Thyroid gland (tissue), 4 donors: ENCODE measurements at regions not wholly inside any gene's neighbourhood (a gene's known extent, or its start where the extent isn't known, plus 50 kb on each side); places are given as distances from the start of the nearest gene placed in this dataset.

Source experiments
- DNase-seq, 2 donors: peaks; one replicate each; pipeline ENCODE4 v3.0.0-alpha.2; 2019
- H3K27ac ChIP-seq, 3 donors: fragments of 200-600 bp; sonication (generic); 1 replicate in 2 of 3; 2 replicates in 1 of 3; pipeline ENCODE4 v1.5.1; 2016 to 2019; ENCODE audit warnings: mild to moderate bottlenecking in 1 of 3, moderate library complexity in 1 of 3
- H3K27me3 ChIP-seq: fragments of 200-600 bp; sonication (generic); one replicate; pipeline ENCODE4 v1.5.1; 2019
- H3K36me3 ChIP-seq, 2 donors: fragments of 200-600 bp; sonication (generic); one replicate each; pipeline ENCODE4 v1.5.1; 2016 to 2019
- H3K4me1 ChIP-seq, 2 donors: fragments of 200-600 bp; sonication (generic); one replicate each; pipeline ENCODE4 v1.5.1; 2017 to 2019
- H3K4me3 ChIP-seq, 3 donors: fragments of 200-600 bp; sonication (generic); replicated peaks in 1 of 3; 1 replicate in 2 of 3; 2 replicates in 1 of 3; pipeline ENCODE4 v1.5.1; 2016; ENCODE audit warnings: mild to moderate bottlenecking in 1 of 3
- H3K9me3 ChIP-seq: fragments of 200-600 bp; sonication (generic); one replicate; pipeline ENCODE4 v1.5.1; 2017
- POLR2A ChIP-seq, 2 donors: fragments of 450-650 bp; IDR thresholded peaks; one replicate each; pipeline ENCODE4 v1.6.1; 2017; ENCODE audit warnings: antibody characterized with exemption in 2 of 2, mild to moderate bottlenecking in 2 of 2, moderate library complexity in 1 of 2
- WGBS, 2 donors: methylation state at CpG; one replicate each; pipeline ENCODE4 v1.1.5; 2017; 5-methylcytosine and 5-hydroxymethylcytosine counted together
- intact Hi-C: fragments of 100-400 bp; cut with DNase I; formaldehyde crosslinking; loops from one replicate; pipeline ENCODE4 v1.15.1; 2023
- TF ChIP-seq, protein P1 (sequence below), 6 experiments: fragments of 200-600 bp in 3 of 6; fragments of 450-650 bp in 3 of 6; sonication (generic) in 3 of 6; IDR thresholded peaks; one replicate each; pipeline ENCODE4 v1.5.1; 2016 to 2019; ENCODE audit warnings: antibody characterized with exemption in 6 of 6, mild to moderate bottlenecking in 2 of 6, inconsistent platforms in 1 of 6, moderate library complexity in 1 of 6

DNA sequence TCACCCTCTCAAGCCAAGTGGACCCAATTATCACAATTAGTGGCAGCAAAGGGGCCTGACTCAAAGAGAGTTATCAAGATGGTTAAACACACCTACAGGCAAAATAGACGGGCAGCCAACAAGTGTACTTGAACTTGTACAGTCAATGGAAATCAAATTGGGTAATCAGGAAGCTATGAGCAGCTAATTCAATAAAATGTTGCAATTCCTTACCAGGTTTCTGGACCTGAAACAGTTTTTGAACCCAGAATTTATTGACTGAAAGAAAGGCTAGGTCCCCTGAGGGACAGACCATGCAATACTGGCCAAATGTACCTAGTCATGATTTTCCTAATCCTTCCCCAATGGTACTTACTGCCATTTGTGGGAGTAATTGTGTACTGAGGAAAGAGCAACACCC lies 679.8 kb downstream of the EPM2A start:
- no peaks in the 10 kb centered on the region for H3K27me3 ChIP-seq
- WGBS, 2 donors = 64 to 68% methylated on average over 1 of the region's 1 CpG
- TF ChIP-seq, protein P1, sequence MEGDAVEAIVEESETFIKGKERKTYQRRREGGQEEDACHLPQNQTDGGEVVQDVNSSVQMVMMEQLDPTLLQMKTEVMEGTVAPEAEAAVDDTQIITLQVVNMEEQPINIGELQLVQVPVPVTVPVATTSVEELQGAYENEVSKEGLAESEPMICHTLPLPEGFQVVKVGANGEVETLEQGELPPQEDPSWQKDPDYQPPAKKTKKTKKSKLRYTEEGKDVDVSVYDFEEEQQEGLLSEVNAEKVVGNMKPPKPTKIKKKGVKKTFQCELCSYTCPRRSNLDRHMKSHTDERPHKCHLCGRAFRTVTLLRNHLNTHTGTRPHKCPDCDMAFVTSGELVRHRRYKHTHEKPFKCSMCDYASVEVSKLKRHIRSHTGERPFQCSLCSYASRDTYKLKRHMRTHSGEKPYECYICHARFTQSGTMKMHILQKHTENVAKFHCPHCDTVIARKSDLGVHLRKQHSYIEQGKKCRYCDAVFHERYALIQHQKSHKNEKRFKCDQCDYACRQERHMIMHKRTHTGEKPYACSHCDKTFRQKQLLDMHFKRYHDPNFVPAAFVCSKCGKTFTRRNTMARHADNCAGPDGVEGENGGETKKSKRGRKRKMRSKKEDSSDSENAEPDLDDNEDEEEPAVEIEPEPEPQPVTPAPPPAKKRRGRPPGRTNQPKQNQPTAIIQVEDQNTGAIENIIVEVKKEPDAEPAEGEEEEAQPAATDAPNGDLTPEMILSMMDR (IDR thresholded peaks at IDR 0.05) = no peak
- no peak for TF ChIP-seq POLR2A (IDR thresholded peaks at IDR 0.05)
- intact Hi-C loops = no loop called here
- no peak overlapping the region for H3K27ac ChIP-seq
- no peaks in the 10 kb centered on the region for H3K9me3 ChIP-seq
- no peak overlapping the region for H3K4me3 ChIP-seq
- no peaks in the 10 kb centered on the region for H3K4me1 ChIP-seq
- no peaks in the 10 kb centered on the region for H3K36me3 ChIP-seq
- DNase-seq = no peak

GRCh38 chr6:145060714-145061113 lies 674.6 kb downstream of the EPM2A start:
- no peaks in the 10 kb centered on the region for H3K27me3 ChIP-seq
- no peak overlapping the region for H3K27ac ChIP-seq
- TF ChIP-seq, protein P1 (IDR thresholded peaks at IDR 0.05) = no peak
- TF ChIP-seq POLR2A (IDR thresholded peaks at IDR 0.05) = no peak
- intact Hi-C loops = no loop called here
- H3K36me3 ChIP-seq = no peaks in the 10 kb centered on the region
- no peaks in the 10 kb centered on the region for H3K9me3 ChIP-seq
- H3K4me3 ChIP-seq = no peak overlapping the region
- H3K4me1 ChIP-seq = no peaks in the 10 kb centered on the region
- WGBS, 2 donors = 79 to 88% methylated on average over 1 of the region's 1 CpG
- no peak for DNase-seq

DNA sequence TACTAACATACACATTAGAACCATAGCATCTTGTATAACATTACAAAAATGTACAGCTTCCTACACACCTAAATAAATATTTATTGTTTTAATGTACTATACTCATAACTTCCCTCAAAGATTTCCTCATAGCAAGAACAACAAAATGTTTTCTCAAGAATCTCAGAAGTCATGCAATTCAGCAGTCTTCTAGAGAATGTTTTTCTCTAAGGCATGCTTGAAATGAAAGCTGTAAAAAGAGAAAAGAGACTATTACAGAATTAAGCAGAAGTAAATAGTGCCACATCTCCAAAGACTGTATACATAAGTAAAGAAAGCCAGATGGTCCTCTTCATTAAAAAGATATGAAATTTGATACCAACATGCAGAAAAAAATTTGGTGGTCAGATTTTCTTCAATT lies 672.2 kb downstream of the EPM2A start:
- no peak overlapping the region for H3K4me3 ChIP-seq
- DNase-seq = no peak
- intact Hi-C loops = no loop called here

DNA sequence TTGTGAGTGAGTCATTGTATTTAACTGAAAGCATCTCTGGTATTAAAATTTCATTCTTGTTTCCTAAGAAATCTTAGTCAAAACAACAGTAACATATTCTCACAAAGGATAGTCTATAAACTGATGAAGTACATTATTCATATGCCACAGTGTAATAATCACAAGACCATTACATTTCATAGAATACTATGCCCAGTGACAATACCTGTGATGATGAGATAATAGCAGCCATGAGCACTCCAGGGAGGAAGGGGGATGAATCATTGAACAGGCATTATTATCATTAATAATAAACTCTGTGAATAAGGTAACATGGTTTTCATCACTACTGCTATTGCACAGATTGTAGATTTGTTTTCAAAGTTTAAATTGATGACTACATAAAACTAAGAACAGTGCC lies 667.9 kb downstream of the EPM2A start:
- no peak for TF ChIP-seq POLR2A (IDR thresholded peaks at IDR 0.05)
- TF ChIP-seq, protein P1 (IDR thresholded peaks at IDR 0.05) = no peak
- no peak for DNase-seq
- Histone ChIP-seq H3K27ac (no peak overlapping the region), H3K9me3 (no peaks in the 10 kb centered on the region), H3K4me3 (no peak overlapping the region), H3K27me3 (no peaks in the 10 kb centered on the region), H3K36me3 (no peaks in the 10 kb centered on the region), H3K4me1 (no peaks in the 10 kb centered on the region)
- intact Hi-C loops = no loop called here

More for the DNA sequence above, 672.2 kb downstream of the EPM2A start:
- no peaks in the 10 kb centered on the region for H3K27me3 ChIP-seq
- H3K9me3 ChIP-seq = no peaks in the 10 kb centered on the region
- no peaks in the 10 kb centered on the region for H3K36me3 ChIP-seq
- no peak overlapping the region for H3K27ac ChIP-seq
- no peaks in the 10 kb centered on the region for H3K4me1 ChIP-seq
- no peak for TF ChIP-seq POLR2A (IDR thresholded peaks at IDR 0.05)
- TF ChIP-seq, protein P1 (IDR thresholded peaks at IDR 0.05) = no peak

DNA sequence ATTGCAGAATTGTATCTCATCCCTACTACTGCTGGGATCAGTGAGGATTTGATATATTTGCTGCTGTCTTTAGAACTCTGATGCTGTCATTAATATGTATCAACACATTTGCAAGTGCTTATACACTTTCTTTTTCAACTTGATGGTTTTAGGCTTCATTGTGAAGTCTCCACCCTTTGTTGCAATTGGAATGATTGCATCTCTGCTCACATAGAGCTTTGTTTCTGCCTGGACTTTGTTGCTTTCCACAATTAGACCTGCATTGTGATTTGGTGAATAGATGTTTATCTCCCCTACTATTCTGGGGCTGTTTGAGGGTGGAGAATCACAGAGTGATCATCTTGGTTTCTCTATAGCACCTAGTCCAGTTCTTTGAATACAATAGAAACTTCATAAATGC lies 666.7 kb downstream of the EPM2A start:
- no peak for TF ChIP-seq POLR2A (IDR thresholded peaks at IDR 0.05)
- TF ChIP-seq, protein P1 (IDR thresholded peaks at IDR 0.05) = no peak
- Histone ChIP-seq H3K4me1 (no peaks in the 10 kb centered on the region), H3K4me3 (no peak overlapping the region), H3K9me3 (no peaks in the 10 kb centered on the region), H3K27ac (no peak overlapping the region), H3K27me3 (no peaks in the 10 kb centered on the region), H3K36me3 (no peaks in the 10 kb centered on the region)
- no peak for DNase-seq
- intact Hi-C loops = no loop called here
